WI38 (cell line): ENCODE measurements at regions not wholly inside any gene's neighbourhood (a gene's known extent, or its start where the extent isn't known, plus 50 kb on each side); places are given as distances from the start of the nearest gene placed in this dataset.
"Not testable (repeated sequence)": the region's sequence is repeated elsewhere in the genome, so short reads cannot be mapped to it uniquely, and the experiment has no call there.

Experiments
- H3K4me3 ChIP-seq: 2 replicates; pipeline ENCODE4 v1.5.1; 2011; ENCODE audit warnings: low read depth, mild to moderate bottlenecking, control low read depth, low read length
- CTCF ChIP-seq: IDR thresholded peaks from 2 replicates; pipeline ENCODE4 v1.5.1; 2012; ENCODE audit warnings: low read depth, mild to moderate bottlenecking, control low read depth, low read length

GRCh38 chr12:46604684-46605083, 221.1 kb downstream of the SLC38A4 start:
- H3K4me3 ChIP-seq, result no peak overlapping the region
- no peak for TF ChIP-seq CTCF

DNA sequence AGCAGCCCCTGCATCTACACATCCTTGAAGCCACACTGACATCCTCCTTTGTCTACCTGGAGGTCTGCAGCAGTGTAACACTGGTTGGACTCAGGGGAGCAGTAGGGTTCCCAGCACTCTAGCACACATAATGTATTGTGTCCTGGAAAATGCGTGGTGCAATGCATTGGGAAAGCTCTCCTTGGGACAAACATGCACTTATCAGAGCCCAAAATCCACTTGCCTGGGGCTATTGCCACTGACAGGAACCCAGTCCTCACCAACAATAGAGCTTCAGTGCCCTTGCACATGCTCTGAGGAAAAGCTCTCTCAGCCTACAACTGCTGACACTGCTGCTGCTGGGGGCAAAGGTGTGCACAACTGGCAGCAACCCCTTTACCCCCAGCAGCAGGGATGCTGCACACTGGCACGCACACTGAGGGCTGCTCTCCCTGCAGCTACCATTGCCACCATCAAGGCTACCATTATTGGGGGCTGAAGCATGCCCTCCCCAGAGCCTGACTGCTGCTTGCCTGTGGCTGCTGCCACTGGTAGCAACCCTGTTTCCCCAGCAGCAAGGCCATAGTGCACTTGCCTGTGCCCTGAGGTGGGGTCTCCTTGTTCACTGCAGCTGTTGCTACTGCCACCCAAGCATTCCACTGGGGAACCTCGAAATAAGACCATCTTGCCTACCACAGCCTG, 221.9 kb downstream of the SLC38A4 start:
- no peak overlapping the region for H3K4me3 ChIP-seq
- TF ChIP-seq CTCF, result no peak

DNA sequence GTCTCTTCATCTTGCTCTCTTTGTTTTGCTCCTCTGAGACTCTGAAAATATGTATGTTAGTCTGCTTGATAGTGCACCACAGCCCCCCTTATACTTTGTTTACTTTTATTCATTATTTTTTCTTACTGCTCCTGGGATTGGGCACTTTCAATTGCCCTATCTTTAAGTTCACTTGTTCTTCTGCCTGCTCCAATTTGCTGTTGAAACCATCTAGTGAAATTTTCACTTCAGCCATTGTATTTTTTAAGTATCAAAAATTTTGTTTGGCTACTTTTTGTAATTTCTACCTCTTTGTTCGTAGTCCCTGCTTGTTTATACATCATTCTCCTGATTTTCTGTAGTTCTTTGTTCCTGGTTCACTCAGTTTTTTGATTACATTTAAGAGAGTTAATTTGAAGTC, 223.3 kb downstream of the SLC38A4 start:
- no peak for TF ChIP-seq CTCF
- H3K4me3 ChIP-seq, result no peak overlapping the region

- no peak overlapping the region for H3K4me3 ChIP-seq
- no peak for TF ChIP-seq CTCF
Observed at GRCh38 chr12:46590991-46591703, 218.6 kb upstream of the SLC38A2 start.

- no peak for TF ChIP-seq CTCF
- H3K4me3 ChIP-seq, result no peak overlapping the region
Observed at GRCh38 chr12:46585854-46586621, 213.5 kb upstream of the SLC38A2 start.

- H3K4me3 ChIP-seq, result not testable (repeated sequence)
Observed at GRCh38 chr12:46584098-46584497, 211.5 kb upstream of the SLC38A2 start.

DNA sequence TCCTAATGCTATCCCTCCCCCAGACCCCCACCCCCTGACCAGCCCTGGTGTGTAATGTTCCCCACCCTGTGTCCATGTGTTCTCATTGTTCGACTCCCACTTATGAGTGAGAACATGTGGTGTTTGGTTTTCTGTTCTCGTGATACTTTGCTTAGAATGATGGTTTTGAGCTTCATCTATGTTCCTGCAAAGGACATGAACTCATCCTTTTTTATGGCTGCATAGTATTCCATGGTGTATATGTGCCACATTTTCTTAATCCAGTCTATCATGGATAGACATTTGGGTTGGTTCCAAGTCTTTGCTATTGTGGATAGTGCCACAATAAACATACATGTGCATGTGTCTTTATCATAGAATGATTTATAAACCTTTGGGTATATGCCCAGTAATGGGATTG, 209.4 kb upstream of the SLC38A2 start:
- not testable (repeated sequence) for H3K4me3 ChIP-seq

DNA sequence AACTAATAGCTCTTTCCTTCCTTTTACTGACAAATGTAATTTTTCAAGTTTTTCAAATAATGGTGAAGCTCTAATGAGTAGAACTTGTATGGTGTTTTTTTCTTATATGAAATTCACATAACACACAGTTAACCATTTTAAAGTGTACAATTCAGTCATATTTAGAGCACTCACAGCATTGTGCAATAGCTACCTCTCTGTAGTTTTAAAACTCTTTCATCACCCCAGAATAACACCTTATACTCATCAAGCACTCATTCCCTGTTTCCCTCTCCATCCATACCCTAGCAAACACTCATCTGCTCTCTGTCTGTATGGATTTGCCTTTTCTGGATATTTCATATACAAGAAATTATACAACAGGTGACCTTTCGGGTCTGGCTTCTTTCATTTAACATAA, 207.9 kb upstream of the SLC38A2 start:
- no peak overlapping the region for H3K4me3 ChIP-seq
- TF ChIP-seq CTCF, result no peak
